ENCODE measurements at regions not wholly inside any gene's neighbourhood (a gene's known extent, or its start where the extent isn't known, plus 50 kb on each side); places are given as distances from the start of the nearest gene placed in this dataset.

DNA sequence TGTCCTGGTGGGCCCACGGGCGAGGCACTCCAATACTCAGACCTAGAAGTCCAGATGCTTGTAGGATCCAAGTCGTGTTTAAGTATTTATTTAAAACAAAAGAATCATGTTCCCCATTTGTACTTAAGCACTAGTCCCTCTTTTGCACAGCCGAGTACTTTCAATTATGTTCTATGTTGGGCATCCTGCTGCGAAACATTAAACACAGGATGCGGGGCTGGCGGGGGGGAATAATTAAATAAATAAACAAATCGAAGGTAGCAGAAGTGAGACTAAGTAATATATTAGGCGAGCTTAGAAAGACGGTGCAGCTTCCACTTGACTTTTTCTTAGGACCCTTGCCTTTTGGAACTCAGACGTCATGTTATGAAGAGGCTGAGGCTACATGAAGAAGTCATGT, 1129.2 kb upstream of the ACO1 start:
- in situ Hi-C loops (cut with MboI): no loop called here
- Histone ChIP-seq H3K4me1 (replicated peaks in 1 of 2; ENCODE audit: control insufficient read depth in 2 of 2, insufficient read depth in 2 of 2, low read length in 2 of 2) (no peaks in the 10 kb centered on the region), H3K27ac (ENCODE audit: extremely low read depth, low read depth, low read length) (no peak overlapping the region), H3K79me2 (ENCODE audit: control insufficient read depth, insufficient read depth, low read length) (no peaks in the 10 kb centered on the region), H2AFZ (ENCODE audit: low read depth, low read length) (no peak overlapping the region), H3K4me3 (no peak overlapping the region), H3K4me2 (ENCODE audit: insufficient read depth, low read length) (no peak overlapping the region), H3K9me1 (ENCODE audit: control insufficient read depth, insufficient read depth, low read length) (no peaks in the 10 kb centered on the region), H3K9me3 (replicated peaks; ENCODE audit: control insufficient read depth, insufficient read depth, low read depth, low read length) (no peaks in the 10 kb centered on the region), H4K20me1 (replicated peaks; ENCODE audit: control insufficient read depth, insufficient read depth, low read length) (no peaks in the 10 kb centered on the region), H3K36me3 (ENCODE audit: control insufficient read depth, insufficient read depth, low read length) (no peaks in the 10 kb centered on the region), H3K27me3 (ENCODE audit: control insufficient read depth in 2 of 2, insufficient read depth in 2 of 2, low read length in 2 of 2) (no peaks in the 10 kb centered on the region), H3K9ac (ENCODE audit: insufficient read depth in 1 of 2, low read depth in 2 of 2, low read length in 2 of 2) (no peak overlapping the region)
- DNase-seq (ENCODE audit: extremely low read depth in 1 of 4, low spot score in 3 of 4): no peak
- no peak for FAIRE-seq
- TF ChIP-seq STAT5A (IDR thresholded peaks at IDR 0.05; ENCODE audit: borderline replicate concordance, low read length): no peak
- TF ChIP-seq, protein P1, sequence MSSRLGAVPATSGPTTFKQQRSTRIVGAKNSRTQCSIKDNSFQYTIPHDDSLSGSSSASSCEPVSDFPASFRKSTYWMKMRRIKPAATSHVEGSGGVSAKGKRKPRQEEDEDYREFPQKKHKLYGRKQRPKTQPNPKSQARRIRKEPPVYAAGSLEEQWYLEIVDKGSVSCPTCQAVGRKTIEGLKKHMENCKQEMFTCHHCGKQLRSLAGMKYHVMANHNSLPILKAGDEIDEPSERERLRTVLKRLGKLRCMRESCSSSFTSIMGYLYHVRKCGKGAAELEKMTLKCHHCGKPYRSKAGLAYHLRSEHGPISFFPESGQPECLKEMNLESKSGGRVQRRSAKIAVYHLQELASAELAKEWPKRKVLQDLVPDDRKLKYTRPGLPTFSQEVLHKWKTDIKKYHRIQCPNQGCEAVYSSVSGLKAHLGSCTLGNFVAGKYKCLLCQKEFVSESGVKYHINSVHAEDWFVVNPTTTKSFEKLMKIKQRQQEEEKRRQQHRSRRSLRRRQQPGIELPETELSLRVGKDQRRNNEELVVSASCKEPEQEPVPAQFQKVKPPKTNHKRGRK (tag; IDR thresholded peaks at IDR 0.05): no peak
- TF ChIP-seq ZNF780A (CRISPR knock-in tag; IDR thresholded peaks at IDR 0.05): no peak
- no peak for TF ChIP-seq SP1 (CRISPR knock-in tag; IDR thresholded peaks at IDR 0.05)
- TF ChIP-seq, protein P2, sequence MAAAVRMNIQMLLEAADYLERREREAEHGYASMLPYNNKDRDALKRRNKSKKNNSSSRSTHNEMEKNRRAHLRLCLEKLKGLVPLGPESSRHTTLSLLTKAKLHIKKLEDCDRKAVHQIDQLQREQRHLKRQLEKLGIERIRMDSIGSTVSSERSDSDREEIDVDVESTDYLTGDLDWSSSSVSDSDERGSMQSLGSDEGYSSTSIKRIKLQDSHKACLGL (CRISPR knock-in tag; IDR thresholded peaks at IDR 0.05; ENCODE audit: borderline replicate concordance, poor library complexity, severe bottlenecking): no peak
- no peak for TF ChIP-seq MAFG (tag; conservative IDR thresholded peaks at IDR 0.05)
- TF ChIP-seq, protein P3, sequence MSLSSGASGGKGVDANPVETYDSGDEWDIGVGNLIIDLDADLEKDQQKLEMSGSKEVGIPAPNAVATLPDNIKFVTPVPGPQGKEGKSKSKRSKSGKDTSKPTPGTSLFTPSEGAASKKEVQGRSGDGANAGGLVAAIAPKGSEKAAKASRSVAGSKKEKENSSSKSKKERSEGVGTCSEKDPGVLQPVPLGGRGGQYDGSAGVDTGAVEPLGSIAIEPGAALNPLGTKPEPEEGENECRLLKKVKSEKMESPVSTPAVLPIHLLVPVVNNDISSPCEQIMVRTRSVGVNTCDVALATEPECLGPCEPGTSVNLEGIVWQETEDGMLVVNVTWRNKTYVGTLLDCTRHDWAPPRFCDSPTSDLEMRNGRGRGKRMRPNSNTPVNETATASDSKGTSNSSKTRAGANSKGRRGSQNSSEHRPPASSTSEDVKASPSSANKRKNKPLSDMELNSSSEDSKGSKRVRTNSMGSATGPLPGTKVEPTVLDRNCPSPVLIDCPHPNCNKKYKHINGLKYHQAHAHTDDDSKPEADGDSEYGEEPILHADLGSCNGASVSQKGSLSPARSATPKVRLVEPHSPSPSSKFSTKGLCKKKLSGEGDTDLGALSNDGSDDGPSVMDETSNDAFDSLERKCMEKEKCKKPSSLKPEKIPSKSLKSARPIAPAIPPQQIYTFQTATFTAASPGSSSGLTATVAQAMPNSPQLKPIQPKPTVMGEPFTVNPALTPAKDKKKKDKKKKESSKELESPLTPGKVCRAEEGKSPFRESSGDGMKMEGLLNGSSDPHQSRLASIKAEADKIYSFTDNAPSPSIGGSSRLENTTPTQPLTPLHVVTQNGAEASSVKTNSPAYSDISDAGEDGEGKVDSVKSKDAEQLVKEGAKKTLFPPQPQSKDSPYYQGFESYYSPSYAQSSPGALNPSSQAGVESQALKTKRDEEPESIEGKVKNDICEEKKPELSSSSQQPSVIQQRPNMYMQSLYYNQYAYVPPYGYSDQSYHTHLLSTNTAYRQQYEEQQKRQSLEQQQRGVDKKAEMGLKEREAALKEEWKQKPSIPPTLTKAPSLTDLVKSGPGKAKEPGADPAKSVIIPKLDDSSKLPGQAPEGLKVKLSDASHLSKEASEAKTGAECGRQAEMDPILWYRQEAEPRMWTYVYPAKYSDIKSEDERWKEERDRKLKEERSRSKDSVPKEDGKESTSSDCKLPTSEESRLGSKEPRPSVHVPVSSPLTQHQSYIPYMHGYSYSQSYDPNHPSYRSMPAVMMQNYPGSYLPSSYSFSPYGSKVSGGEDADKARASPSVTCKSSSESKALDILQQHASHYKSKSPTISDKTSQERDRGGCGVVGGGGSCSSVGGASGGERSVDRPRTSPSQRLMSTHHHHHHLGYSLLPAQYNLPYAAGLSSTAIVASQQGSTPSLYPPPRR (CRISPR knock-in tag; IDR thresholded peaks at IDR 0.05; ENCODE audit: borderline replicate concordance): no peak
- no peak for TF ChIP-seq BHLHE40 (IDR thresholded peaks at IDR 0.05; ENCODE audit: low read length)
- TF ChIP-seq, protein P4, sequence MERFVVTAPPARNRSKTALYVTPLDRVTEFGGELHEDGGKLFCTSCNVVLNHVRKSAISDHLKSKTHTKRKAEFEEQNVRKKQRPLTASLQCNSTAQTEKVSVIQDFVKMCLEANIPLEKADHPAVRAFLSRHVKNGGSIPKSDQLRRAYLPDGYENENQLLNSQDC (CRISPR knock-in tag; IDR thresholded peaks at IDR 0.05): no peak
- no peak for TF ChIP-seq POLR2AphosphoS2 (IDR thresholded peaks at IDR 0.05; ENCODE audit: low read length)
- TF ChIP-seq DACH1 (IDR thresholded peaks at IDR 0.05; ENCODE audit: partially characterized antibody): no peak
- TF ChIP-seq ZNF764 (CRISPR knock-in tag; IDR thresholded peaks at IDR 0.05; ENCODE audit: low read depth): no peak
- no peak for TF ChIP-seq BRD4 (IDR thresholded peaks at IDR 0.05)
- TF ChIP-seq KLF6 (CRISPR knock-in tag; IDR thresholded peaks at IDR 0.05; ENCODE audit: borderline replicate concordance): no peak
- no peak for TF ChIP-seq MTA2 (IDR thresholded peaks at IDR 0.05; ENCODE audit: low read depth)
- TF ChIP-seq, protein P5, sequence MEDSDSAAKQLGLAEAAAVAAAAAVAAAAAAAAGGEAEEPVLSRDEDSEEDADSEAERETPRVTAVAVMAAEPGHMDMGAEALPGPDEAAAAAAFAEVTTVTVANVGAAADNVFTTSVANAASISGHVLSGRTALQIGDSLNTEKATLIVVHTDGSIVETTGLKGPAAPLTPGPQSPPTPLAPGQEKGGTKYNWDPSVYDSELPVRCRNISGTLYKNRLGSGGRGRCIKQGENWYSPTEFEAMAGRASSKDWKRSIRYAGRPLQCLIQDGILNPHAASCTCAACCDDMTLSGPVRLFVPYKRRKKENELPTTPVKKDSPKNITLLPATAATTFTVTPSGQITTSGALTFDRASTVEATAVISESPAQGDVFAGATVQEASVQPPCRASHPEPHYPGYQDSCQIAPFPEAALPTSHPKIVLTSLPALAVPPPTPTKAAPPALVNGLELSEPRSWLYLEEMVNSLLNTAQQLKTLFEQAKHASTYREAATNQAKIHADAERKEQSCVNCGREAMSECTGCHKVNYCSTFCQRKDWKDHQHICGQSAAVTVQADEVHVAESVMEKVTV (CRISPR knock-in tag; IDR thresholded peaks at IDR 0.05): no peak
- no TSS peak for BruUV-seq (replicated peaks)
- POLR2A ChIA-PET: no interaction called here
- intact Hi-C loops (cut with micrococcal nuclease): no loop called here
- CTCF ChIA-PET (ENCODE audit: low intra/inter-chr PET ratio): no interaction called here
- no CpG with 5 or more reads among the region's 11 CpGs for WGBS (ENCODE audit: insufficient coverage, low coverage, missing lambda C conversion rate)
- ATAC-seq: no peak

All from K562 (cell line).